Tibial artery (tissue), 4 donors: ENCODE measurements at regions not wholly inside any gene's neighbourhood (a gene's known extent, or its start where the extent isn't known, plus 50 kb on each side); places are given as distances from the start of the nearest gene placed in this dataset.

Source experiments
- DNase-seq, 2 donors: peaks; one replicate each; pipeline ENCODE4 v3.0.0-alpha.2; 2019
- H3K27ac ChIP-seq, 2 donors: fragments of 200-600 bp; sonication (generic) in 1 of 2; 1 replicate in 1 of 2; 2 replicates in 1 of 2; pipeline ENCODE4 v1.5.1; 2018 to 2019; ENCODE audit warnings: mild to moderate bottlenecking in 1 of 2
- H3K27me3 ChIP-seq, 2 donors: fragments of 200-600 bp; sonication (generic) in 1 of 2; one replicate each; pipeline versions ENCODE4 v1.5.1 to v1.6.0; 2016 to 2019
- H3K36me3 ChIP-seq, 3 donors: fragments of 200-600 bp; sonication (generic) in 2 of 3; one replicate each; pipeline ENCODE4 v1.5.1; 2016 to 2019; ENCODE audit warnings: mild to moderate bottlenecking in 2 of 3
- H3K4me1 ChIP-seq, 4 donors: fragments of 200-600 bp; sonication (generic) in 2 of 4; 1 replicate in 3 of 4; 2 replicates in 1 of 4; pipeline ENCODE4 v1.5.1; 2016 to 2019
- H3K4me3 ChIP-seq, 2 donors: fragments of 200-600 bp; sonication (generic) in 1 of 2; 1 replicate in 1 of 2; 2 replicates in 1 of 2; pipeline ENCODE4 v1.5.1; 2018 to 2019; ENCODE audit warnings: mild to moderate bottlenecking in 2 of 2
- H3K9me3 ChIP-seq, 3 donors: fragments of 200-600 bp; sonication (generic) in 1 of 3; one replicate each; pipeline ENCODE4 v1.5.1; 2016 to 2019
- CTCF ChIP-seq, 2 experiments: fragments of 200-600 bp in 1 of 2; fragments of 450-650 bp in 1 of 2; IDR thresholded peaks; one replicate each; pipeline ENCODE4 v1.5.1; 2017 to 2019; ENCODE audit warnings: antibody characterized with exemption in 2 of 2, mild to moderate bottlenecking in 1 of 2, moderate library complexity in 1 of 2
- intact Hi-C: fragments of 100-400 bp; cut with DNase I; formaldehyde crosslinking; loops from one replicate; pipeline ENCODE4 v1.15.0; 2023; ENCODE audit warnings: low total_unique reads

GRCh38 chr13:47837104-47837880 lies 163.8 kb downstream of the SUCLA2 start:
- H3K4me3 ChIP-seq: no peak overlapping the region
- H3K9me3 ChIP-seq: no peaks in the 10 kb centered on the region
- no peak overlapping the region for H3K27ac ChIP-seq
- H3K36me3 ChIP-seq: no peaks in the 10 kb centered on the region
- no peak for TF ChIP-seq CTCF (IDR thresholded peaks at IDR 0.05)
- H3K4me1 ChIP-seq: no peaks in the 10 kb centered on the region
- DNase-seq: no peak
- intact Hi-C loops: no loop called here
- no peaks in the 10 kb centered on the region for H3K27me3 ChIP-seq

GRCh38 chr13:47835470-47836228 lies 165.4 kb downstream of the SUCLA2 start:
- intact Hi-C loops: no loop called here
- Histone ChIP-seq H3K27me3 (no peaks in the 10 kb centered on the region), H3K27ac (no peak overlapping the region), H3K4me1 (no peaks in the 10 kb centered on the region), H3K9me3 (no peaks in the 10 kb centered on the region), H3K36me3 (no peaks in the 10 kb centered on the region), H3K4me3 (no peak overlapping the region)
- TF ChIP-seq CTCF (IDR thresholded peaks at IDR 0.05): no peak
- DNase-seq: no peak

GRCh38 chr13:47832458-47832972 lies 168.6 kb downstream of the SUCLA2 start:
- DNase-seq: no peak
- Histone ChIP-seq H3K9me3 (no peaks in the 10 kb centered on the region), H3K27me3 (no peaks in the 10 kb centered on the region), H3K27ac (no peak overlapping the region), H3K4me3 (no peak overlapping the region), H3K36me3 (no peaks in the 10 kb centered on the region), H3K4me1 (no peaks in the 10 kb centered on the region)
- intact Hi-C loops: no loop called here
- no peak for TF ChIP-seq CTCF (IDR thresholded peaks at IDR 0.05)

GRCh38 chr13:47831265-47831664 lies 169.8 kb downstream of the SUCLA2 start:
- no peaks in the 10 kb centered on the region for H3K36me3 ChIP-seq
- TF ChIP-seq CTCF (IDR thresholded peaks at IDR 0.05): no peak
- no peak overlapping the region for H3K27ac ChIP-seq
- intact Hi-C loops: no loop called here
- no peak overlapping the region for H3K4me3 ChIP-seq
- no peaks in the 10 kb centered on the region for H3K4me1 ChIP-seq
- DNase-seq: no peak
- H3K27me3 ChIP-seq: no peaks in the 10 kb centered on the region
- no peaks in the 10 kb centered on the region for H3K9me3 ChIP-seq

GRCh38 chr13:47829690-47830089 lies 171.4 kb downstream of the SUCLA2 start:
- Histone ChIP-seq H3K9me3 (no peaks in the 10 kb centered on the region), H3K36me3 (no peaks in the 10 kb centered on the region), H3K4me3 (no peak overlapping the region), H3K27ac (no peak overlapping the region), H3K4me1 (no peaks in the 10 kb centered on the region), H3K27me3 (no peaks in the 10 kb centered on the region)
- intact Hi-C loops: no loop called here
- no peak for TF ChIP-seq CTCF (IDR thresholded peaks at IDR 0.05)
- no peak for DNase-seq
